Testis (tissue), 2 donors: ENCODE measurements at regions not wholly inside any gene's neighbourhood (a gene's known extent, or its start where the extent isn't known, plus 50 kb on each side); places are given as distances from the start of the nearest gene placed in this dataset.
A peak's percentile ranks its signal among the peaks of the same experiment; 100 is the strongest.

ENCODE experiments used
- DNase-seq: peaks from one replicate; pipeline ENCODE4 v3.0.0-alpha.2; 2019
- H3K27ac ChIP-seq, 2 donors: fragments of 200-600 bp; sonication (generic); one replicate each; pipeline ENCODE4 v1.5.1; 2019
- H3K27me3 ChIP-seq: fragments of 200-600 bp; sonication (generic); one replicate; pipeline ENCODE4 v1.5.1; 2019
- H3K36me3 ChIP-seq: fragments of 200-600 bp; sonication (generic); one replicate; pipeline ENCODE4 v1.5.1; 2017; ENCODE audit warnings: low read depth; ENCODE audit errors: missing control alignments
- H3K4me1 ChIP-seq: fragments of 200-600 bp; sonication (generic); one replicate; pipeline ENCODE4 v1.5.1; 2019
- H3K4me3 ChIP-seq, 2 donors: fragments of 200-600 bp; sonication (generic); one replicate each; pipeline ENCODE4 v1.5.1; 2017 to 2019
- H3K9me3 ChIP-seq: fragments of 200-600 bp; sonication (generic); one replicate; pipeline ENCODE4 v1.5.1; 2017
- CTCF ChIP-seq, 3 experiments: fragments of 450-650 bp in 2 of 3; fragments of 200-600 bp in 1 of 3; sonication (generic) in 1 of 3; IDR thresholded peaks; one replicate each; pipeline ENCODE4 v1.5.1; 2016 to 2019; ENCODE audit warnings: antibody characterized with exemption in 3 of 3, mild to moderate bottlenecking in 2 of 3, moderate library complexity in 1 of 3
- POLR2A ChIP-seq: fragments of 450-650 bp; IDR thresholded peaks from one replicate; pipeline ENCODE4 v1.6.1; 2017; ENCODE audit warnings: antibody characterized with exemption, mild to moderate bottlenecking, moderate library complexity
- WGBS, 2 donors: methylation state at CpG; one replicate each; pipeline ENCODE4 v1.1.5; 2018; 5-methylcytosine and 5-hydroxymethylcytosine counted together
- intact Hi-C: fragments of 100-400 bp; cut with DNase I; formaldehyde crosslinking; loops from one replicate; pipeline ENCODE4 v1.15.1; 2023; ENCODE audit warnings: low total_unique reads

- TF ChIP-seq POLR2A, result no peak
- no peak for TF ChIP-seq CTCF (IDR thresholded peaks at IDR 0.05)
- intact Hi-C loops, result no loop called here
- 93 to 95% methylated on average over 13 of the region's 13 CpGs for WGBS, 2 donors
- H3K4me3 ChIP-seq, result no peak overlapping the region
- no peak for DNase-seq
- H3K4me1 ChIP-seq, result no peaks in the 10 kb centered on the region
- H3K36me3 ChIP-seq, result no peaks in the 10 kb centered on the region
- no peak overlapping the region for H3K27ac ChIP-seq
- H3K27me3 ChIP-seq, result no peaks in the 10 kb centered on the region
- no peaks in the 10 kb centered on the region for H3K9me3 ChIP-seq
Measured at GRCh38 chr21:45338311-45339017, 50.8 kb upstream of the POFUT2 start.

DNA sequence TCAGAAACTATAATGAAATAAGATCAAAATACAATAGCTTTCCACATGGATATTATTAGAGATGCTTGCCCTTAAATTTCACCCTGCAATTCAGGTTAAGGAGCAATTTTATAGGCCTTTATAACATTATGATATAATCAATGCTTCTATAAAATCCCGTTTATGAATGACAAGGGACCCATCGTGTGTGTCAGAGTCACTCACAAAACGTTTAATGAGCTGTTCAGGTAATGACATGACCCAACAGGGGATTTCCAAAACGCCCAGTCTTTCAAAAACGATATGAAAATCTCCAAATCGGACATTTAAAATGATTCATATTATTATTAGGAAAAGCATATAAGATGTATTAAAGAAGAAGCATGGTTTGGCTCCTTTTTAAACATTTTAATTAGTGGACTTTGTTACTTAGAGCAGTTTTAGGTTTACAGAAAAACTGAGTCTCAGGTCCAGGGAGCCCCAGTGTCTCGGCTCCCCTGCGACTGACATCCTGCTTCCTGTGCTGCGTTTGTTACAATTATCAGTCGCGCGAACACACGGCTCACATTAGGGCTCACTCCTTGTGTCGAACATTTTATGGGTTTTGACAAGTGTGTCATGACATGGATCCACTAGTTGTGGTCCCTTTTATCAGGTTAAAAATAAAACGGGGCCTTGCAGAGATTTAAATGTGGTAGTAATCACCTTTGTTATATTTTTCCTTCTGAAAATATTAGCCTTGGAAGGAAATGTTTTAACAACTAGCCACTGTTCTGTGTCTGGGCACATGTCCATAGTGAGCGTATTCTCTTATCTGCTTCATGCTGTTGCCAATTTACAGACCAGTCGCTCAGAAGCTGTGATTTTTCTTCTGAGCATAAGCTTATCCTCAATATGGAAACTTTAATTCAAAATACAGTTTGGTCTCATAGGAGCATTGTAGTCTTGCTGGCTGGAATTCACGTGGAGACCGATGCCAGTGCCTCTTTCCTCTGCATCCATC, 52.0 kb upstream of the POFUT2 start:
- Histone ChIP-seq H3K4me1 (no peaks in the 10 kb centered on the region), H3K27ac (no peak overlapping the region), H3K4me3 (no peak overlapping the region), H3K36me3 (no peaks in the 10 kb centered on the region), H3K9me3 (no peaks in the 10 kb centered on the region), H3K27me3 (no peaks in the 10 kb centered on the region)
- TF ChIP-seq CTCF (IDR thresholded peaks at IDR 0.05) (no peak), POLR2A (no peak)
- intact Hi-C loops, result no loop called here
- DNase-seq, result peak; percentile 81
- 38 to 54% methylated on average over 19 of the region's 19 CpGs for WGBS, 2 donors

- DNase-seq, result no peak
- Histone ChIP-seq H3K27me3 (no peaks in the 10 kb centered on the region), H3K4me3 (no peak overlapping the region), H3K36me3 (no peaks in the 10 kb centered on the region), H3K27ac (no peak overlapping the region), H3K9me3 (no peaks in the 10 kb centered on the region), H3K4me1 (no peaks in the 10 kb centered on the region)
- TF ChIP-seq CTCF (IDR thresholded peaks at IDR 0.05), result no peak
- TF ChIP-seq POLR2A, result no peak
- WGBS, 2 donors, result 82 to 87% methylated on average over 8 of the region's 8 CpGs
- intact Hi-C loops, result no loop called here
Measured at GRCh38 chr21:45340515-45340914, 52.8 kb upstream of the POFUT2 start.

DNA sequence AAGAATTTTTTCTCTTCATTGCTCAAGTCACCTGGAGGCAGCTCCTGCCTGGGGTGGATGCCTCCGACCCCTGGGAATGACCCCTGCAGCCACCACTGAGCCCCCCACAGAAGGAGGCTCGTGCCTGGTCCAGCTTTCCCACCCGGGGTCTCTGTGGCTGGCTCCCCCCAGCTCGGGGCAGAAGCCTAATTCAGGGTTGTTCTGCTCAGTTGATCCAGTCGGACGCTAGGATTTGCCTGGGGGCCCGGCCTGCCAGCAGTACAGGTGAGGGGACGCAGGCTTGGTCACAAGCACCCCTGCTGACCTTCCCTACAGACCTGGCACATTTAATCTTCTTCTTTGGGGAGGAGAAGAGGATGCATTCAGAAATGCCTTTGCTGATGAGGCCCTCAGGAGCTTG, 53.6 kb upstream of the POFUT2 start:
- Histone ChIP-seq H3K4me1 (no peaks in the 10 kb centered on the region), H3K27me3 (no peaks in the 10 kb centered on the region), H3K27ac (no peak overlapping the region), H3K9me3 (no peaks in the 10 kb centered on the region), H3K4me3 (no peak overlapping the region), H3K36me3 (no peaks in the 10 kb centered on the region)
- DNase-seq, result no peak
- intact Hi-C loops, result no loop called here
- 93 to 98% methylated on average over 7 to 8 of the region's 8 CpGs for WGBS, 2 donors
- no peak for TF ChIP-seq POLR2A
- no peak for TF ChIP-seq CTCF (IDR thresholded peaks at IDR 0.05)
